Mesendoderm (in vitro differentiated cells): ENCODE measurements at regions not wholly inside any gene's neighbourhood (a gene's known extent, or its start where the extent isn't known, plus 50 kb on each side); places are given as distances from the start of the nearest gene placed in this dataset.

Experiments
- DNase-seq: peaks from one replicate; pipeline ENCODE4 v3.0.0; 2013
- H2AK5ac ChIP-seq: 2 replicates; pipeline ENCODE4 v1.6.1; 2013; ENCODE audit warnings: low read length, inconsistent platforms
- H2BK120ac ChIP-seq: 2 replicates; pipeline ENCODE4 v1.6.1; 2013; ENCODE audit warnings: low read depth, mild to moderate bottlenecking, low read length, moderate library complexity, mixed read lengths
- H2BK15ac ChIP-seq: replicated peaks from 2 replicates; pipeline ENCODE4 v1.6.1; 2013; ENCODE audit warnings: low read depth, mild to moderate bottlenecking, moderate library complexity
- H2BK5ac ChIP-seq: 2 replicates; pipeline ENCODE4 v1.6.1; 2013; ENCODE audit warnings: low read length, inconsistent platforms
- H3K18ac ChIP-seq: 2 replicates; pipeline ENCODE4 v1.6.1; 2013; ENCODE audit warnings: mild to moderate bottlenecking, low read length, mixed read lengths
- H3K23ac ChIP-seq: one replicate; pipeline ENCODE4 v1.6.1; 2013; ENCODE audit warnings: low read length
- H3K27ac ChIP-seq: 2 replicates; pipeline ENCODE4 v1.5.1; 2013; ENCODE audit warnings: low read depth, mild to moderate bottlenecking, inconsistent platforms, low read length, moderate library complexity
- H3K27me3 ChIP-seq: 2 replicates; pipeline ENCODE4 v1.6.1; 2013; ENCODE audit warnings: low read length, control low read depth, mild to moderate bottlenecking, inconsistent platforms; ENCODE audit not compliant: insufficient read depth, poor library complexity
- H3K36me3 ChIP-seq: 2 replicates; pipeline ENCODE4 v1.6.1; 2013; ENCODE audit warnings: low read length, inconsistent platforms; ENCODE audit not compliant: control insufficient read depth, insufficient read depth
- H3K4ac ChIP-seq: one replicate; pipeline ENCODE4 v1.6.1; 2013; ENCODE audit warnings: low read depth, mild to moderate bottlenecking, low read length, moderate library complexity
- H3K4me1 ChIP-seq: 2 replicates; pipeline ENCODE4 v1.6.1; 2013; ENCODE audit warnings: low read depth, low read length, inconsistent platforms; ENCODE audit not compliant: control insufficient read depth
- H3K4me2 ChIP-seq: 2 replicates; pipeline ENCODE4 v1.6.1; 2013; ENCODE audit warnings: low read length
- H3K4me3 ChIP-seq: 2 replicates; pipeline ENCODE4 v1.5.1; 2013; ENCODE audit warnings: mild to moderate bottlenecking, low read length
- H3K56ac ChIP-seq: one replicate; pipeline ENCODE4 v1.6.1; 2013; ENCODE audit warnings: low read length
- H3K79me1 ChIP-seq: 2 replicates; pipeline ENCODE4 v1.6.1; 2013; ENCODE audit warnings: low read length, inconsistent platforms
- H3K79me2 ChIP-seq: 2 replicates; pipeline ENCODE4 v1.6.1; 2013; ENCODE audit warnings: mild to moderate bottlenecking, low read length; ENCODE audit not compliant: control insufficient read depth, insufficient read depth
- H3K9ac ChIP-seq: 2 replicates; pipeline ENCODE4 v1.6.1; 2013; ENCODE audit warnings: low read length, inconsistent platforms
- H4K5ac ChIP-seq: one replicate; pipeline ENCODE4 v1.6.1; 2013; ENCODE audit warnings: low read length
- H4K8ac ChIP-seq: one replicate; pipeline ENCODE4 v1.6.1; 2013; ENCODE audit warnings: low read depth, mild to moderate bottlenecking, control low read depth, low read length, moderate library complexity
- WGBS: extraction: QIAGEN DNeasy Blood & Tissue Kit; methylation state at CpG from one replicate; pipeline ENCODE4 v1.1.7; 2013; ENCODE audit warnings: low lambda C conversion rate, missing lambda C conversion rate; ENCODE audit not compliant: insufficient coverage; ENCODE audit errors: extremely low coverage; 5-methylcytosine and 5-hydroxymethylcytosine counted together

DNA sequence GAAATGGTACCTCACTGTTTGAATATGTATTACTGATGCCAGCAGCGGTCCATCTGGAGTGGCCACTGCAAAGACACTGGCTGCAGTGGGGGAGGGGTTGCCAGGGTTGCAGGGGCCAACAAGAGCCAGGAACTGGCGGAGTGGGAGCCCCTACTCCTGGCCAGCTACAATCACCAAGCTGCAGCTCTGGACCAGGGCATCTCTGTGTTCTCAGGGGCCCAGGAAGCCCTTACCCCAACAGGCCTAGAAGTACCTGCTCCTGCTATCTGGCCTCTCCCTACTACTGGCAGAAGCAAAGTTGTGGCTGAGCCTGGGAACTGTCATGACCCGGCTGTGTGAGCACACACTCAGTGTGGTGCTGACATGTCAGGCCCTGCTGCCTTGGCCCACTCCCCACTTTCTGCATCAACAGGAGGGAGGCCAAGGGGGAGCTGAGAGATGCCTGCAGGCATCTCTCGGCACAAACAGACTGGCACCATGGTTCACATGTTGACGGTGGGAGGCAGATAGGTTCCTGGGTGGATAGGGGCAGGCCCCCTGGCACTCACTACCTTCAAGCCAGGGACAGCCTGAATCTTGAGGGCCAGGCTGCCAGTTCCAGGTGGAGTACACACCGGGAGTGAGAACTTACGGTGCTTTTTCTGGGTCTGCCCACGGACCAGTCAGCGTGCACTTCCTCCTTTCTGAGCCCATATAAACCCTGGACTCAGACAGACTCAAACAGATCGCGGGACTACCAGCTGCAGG, 1188.0 kb downstream of the GRIK2 start:
- Histone ChIP-seq H2BK120ac (no peak overlapping the region), H3K23ac (no peak overlapping the region), H3K79me1 (no peaks in the 10 kb centered on the region), H3K18ac (no peak overlapping the region), H2BK15ac (no peak overlapping the region), H3K4me2 (no peak overlapping the region), H4K5ac (no peak overlapping the region), H3K79me2 (no peaks in the 10 kb centered on the region), H3K27ac (no peak overlapping the region), H3K4me3 (no peak overlapping the region), H3K36me3 (no peaks in the 10 kb centered on the region), H3K56ac (no peak overlapping the region), H3K4me1 (no peaks in the 10 kb centered on the region), H2BK5ac (no peak overlapping the region), H4K8ac (no peak overlapping the region), H3K27me3 (no peaks in the 10 kb centered on the region), H3K4ac (no peak overlapping the region), H2AK5ac (no peak overlapping the region), H3K9ac (no peak overlapping the region)
- no CpG with 5 or more reads among the region's 11 CpGs for WGBS
- no peak for DNase-seq

DNA sequence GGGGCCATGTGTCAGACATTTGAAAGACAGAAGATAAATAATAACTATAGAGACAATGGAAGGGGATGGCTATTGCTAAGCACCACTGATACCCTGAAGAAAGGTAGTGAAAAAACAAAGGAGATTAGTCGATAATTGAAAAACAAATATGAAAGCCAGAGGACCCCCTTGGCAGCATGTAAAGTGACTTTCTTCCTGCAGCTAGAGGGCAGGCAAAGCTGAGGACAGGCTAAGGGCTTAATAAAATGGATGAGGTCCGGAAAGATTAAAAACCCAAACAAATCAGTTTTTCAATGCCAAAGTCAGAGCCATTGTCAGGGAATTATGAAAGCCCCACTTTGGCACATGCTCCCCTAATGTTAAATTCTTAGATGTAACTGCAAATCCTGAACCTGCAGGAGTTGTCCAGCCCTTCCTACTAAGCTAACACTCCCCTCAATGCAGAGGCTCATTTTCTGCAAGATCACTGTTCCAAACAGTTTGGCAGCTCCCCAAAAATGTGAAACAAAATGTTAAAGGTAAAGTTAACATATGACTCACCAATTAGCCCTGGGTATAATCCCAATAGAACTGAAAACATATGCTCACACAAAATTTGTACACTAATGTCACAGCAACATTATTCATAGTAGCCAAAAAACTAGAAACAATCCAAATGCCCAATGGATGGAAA, 1177.9 kb downstream of the GRIK2 start:
- H3K79me2 ChIP-seq, result no peaks in the 10 kb centered on the region
- DNase-seq, result no peak
- no peak overlapping the region for H3K23ac ChIP-seq
- H3K4me2 ChIP-seq, result no peak overlapping the region
- no peaks in the 10 kb centered on the region for H3K36me3 ChIP-seq
- H3K27me3 ChIP-seq, result no peaks in the 10 kb centered on the region
- no peak overlapping the region for H2AK5ac ChIP-seq
- no peak overlapping the region for H2BK15ac ChIP-seq
- no peak overlapping the region for H3K56ac ChIP-seq
- no peak overlapping the region for H3K4me3 ChIP-seq
- no peak overlapping the region for H2BK5ac ChIP-seq
- no peaks in the 10 kb centered on the region for H3K4me1 ChIP-seq
- H4K8ac ChIP-seq, result no peak overlapping the region
- H2BK120ac ChIP-seq, result peak overlapping the region; percentile 61
- no peak overlapping the region for H4K5ac ChIP-seq
- WGBS, result no CpG with 5 or more reads among the region's 2 CpGs
- H3K27ac ChIP-seq, result no peak overlapping the region
- H3K18ac ChIP-seq, result no peak overlapping the region
- H3K9ac ChIP-seq, result no peak overlapping the region
- H3K79me1 ChIP-seq, result no peaks in the 10 kb centered on the region
- no peak overlapping the region for H3K4ac ChIP-seq

DNA sequence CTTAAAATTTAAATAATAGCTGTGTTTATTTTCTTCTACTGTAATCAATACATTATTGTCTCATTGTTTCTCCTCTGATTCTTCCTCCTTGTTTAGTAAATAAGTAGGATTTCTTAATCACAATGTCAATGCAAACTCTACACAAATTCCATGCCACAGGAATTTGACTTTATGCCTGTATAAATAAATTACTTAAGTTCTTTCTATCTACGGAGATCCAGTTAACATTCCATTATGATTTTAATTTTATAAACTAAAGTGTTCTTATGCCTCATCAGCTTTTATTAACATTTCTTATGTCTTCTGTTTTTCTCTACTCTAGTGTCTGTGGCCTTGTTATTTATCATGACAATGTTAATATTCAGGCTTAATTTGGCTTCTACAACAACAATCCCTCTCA, 1169.2 kb downstream of the GRIK2 start:
- Histone ChIP-seq H3K9ac (no peak overlapping the region), H3K27ac (no peak overlapping the region), H3K23ac (no peak overlapping the region), H3K4me2 (no peak overlapping the region), H3K56ac (no peak overlapping the region), H2BK5ac (no peak overlapping the region), H3K79me1 (no peaks in the 10 kb centered on the region), H3K4me3 (no peak overlapping the region), H2AK5ac (no peak overlapping the region), H3K36me3 (no peaks in the 10 kb centered on the region), H3K27me3 (no peaks in the 10 kb centered on the region), H3K4me1 (no peaks in the 10 kb centered on the region), H4K5ac (no peak overlapping the region), H3K18ac (no peak overlapping the region), H4K8ac (no peak overlapping the region), H2BK15ac (no peak overlapping the region), H3K79me2 (no peaks in the 10 kb centered on the region), H2BK120ac (no peak overlapping the region), H3K4ac (no peak overlapping the region)
- DNase-seq, result no peak
- no CpG with 5 or more reads among the region's 1 CpG for WGBS

DNA sequence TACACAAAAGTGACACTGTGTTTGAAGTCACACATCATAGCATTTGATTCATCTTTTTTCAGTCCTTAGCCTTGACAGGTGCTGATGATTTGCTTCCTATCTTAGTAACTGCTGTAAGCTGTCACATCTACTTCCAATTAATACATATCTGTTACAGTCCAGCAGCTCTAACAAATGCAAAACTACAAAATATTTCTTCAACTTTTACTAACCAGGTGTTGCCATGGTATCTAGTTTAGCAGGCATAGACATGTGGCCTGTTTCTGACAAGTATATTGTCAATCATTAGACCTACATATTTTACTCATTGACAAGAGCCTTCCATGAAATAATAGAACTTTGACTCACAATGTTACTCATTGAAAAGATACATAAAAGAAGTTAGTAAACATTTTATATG, 1159.7 kb downstream of the GRIK2 start:
- Histone ChIP-seq H3K23ac (no peak overlapping the region), H2BK5ac (no peak overlapping the region), H3K18ac (no peak overlapping the region), H3K9ac (no peak overlapping the region), H3K27ac (no peak overlapping the region), H3K27me3 (no peaks in the 10 kb centered on the region), H3K4me3 (no peak overlapping the region), H3K79me2 (no peaks in the 10 kb centered on the region), H3K4me2 (no peak overlapping the region), H3K4ac (no peak overlapping the region), H3K4me1 (no peaks in the 10 kb centered on the region), H3K56ac (no peak overlapping the region), H2AK5ac (no peak overlapping the region), H4K5ac (no peak overlapping the region), H3K36me3 (no peaks in the 10 kb centered on the region), H2BK120ac (no peak overlapping the region), H2BK15ac (no peak overlapping the region), H3K79me1 (no peaks in the 10 kb centered on the region), H4K8ac (no peak overlapping the region)
- no peak for DNase-seq

DNA sequence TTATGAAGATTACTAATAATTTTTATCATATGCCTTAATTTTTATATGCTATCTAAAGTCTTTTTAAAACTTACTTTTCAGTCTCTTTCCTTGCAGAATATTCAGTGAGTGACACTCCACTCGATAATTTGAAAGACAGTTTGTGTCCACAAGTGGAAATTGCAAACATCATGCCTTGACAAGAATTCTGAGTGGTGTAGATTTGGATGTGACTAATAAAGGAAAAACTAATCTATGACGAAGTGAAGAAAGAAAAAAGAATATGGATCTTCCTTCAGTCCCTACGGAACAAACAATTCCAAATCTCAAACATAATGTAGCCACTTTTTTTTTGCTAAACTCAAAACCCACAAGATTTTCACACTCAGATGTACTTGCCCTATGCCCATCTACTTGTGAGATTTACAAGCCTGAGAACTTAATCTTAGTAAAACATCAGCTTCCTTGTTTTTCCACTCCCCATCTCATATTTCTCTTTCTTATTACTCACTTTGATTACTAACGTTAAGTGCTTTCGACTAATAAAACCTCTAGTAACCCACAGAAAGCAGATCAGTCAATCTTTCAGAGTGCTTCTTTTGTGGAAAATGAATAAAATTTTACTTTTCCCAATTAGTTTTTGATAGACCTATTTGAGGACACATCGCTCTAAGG, 1155.8 kb downstream of the GRIK2 start:
- Histone ChIP-seq H3K18ac (no peak overlapping the region), H3K79me2 (no peaks in the 10 kb centered on the region), H2BK5ac (no peak overlapping the region), H3K36me3 (no peaks in the 10 kb centered on the region), H3K9ac (no peak overlapping the region), H3K23ac (no peak overlapping the region), H3K56ac (no peak overlapping the region), H2BK15ac (no peak overlapping the region), H3K27me3 (no peaks in the 10 kb centered on the region), H3K4me3 (no peak overlapping the region), H2AK5ac (no peak overlapping the region), H4K5ac (no peak overlapping the region), H4K8ac (no peak overlapping the region), H3K4me1 (no peaks in the 10 kb centered on the region), H3K79me1 (no peaks in the 10 kb centered on the region), H2BK120ac (no peak overlapping the region), H3K4me2 (no peak overlapping the region), H3K4ac (no peak overlapping the region), H3K27ac (no peak overlapping the region)
- DNase-seq, result no peak
- 100% methylated on average over 2 of the region's 6 CpGs for WGBS
